Neural cell (in vitro differentiated cells): ENCODE measurements at regions not wholly inside any gene's neighbourhood (a gene's known extent, or its start where the extent isn't known, plus 50 kb on each side); places are given as distances from the start of the nearest gene placed in this dataset.

Experiments used
- H2AFZ ChIP-seq: fragments of 200-600, 300-800 bp; sonication (generic), shearing (Covaris generic); 2 replicates; pipeline ENCODE4 v1.6.0; 2014; ENCODE audit warnings: low read depth, mild to moderate bottlenecking, antibody characterized with exemption, low read length, moderate library complexity
- H3F3A ChIP-seq: fragments of 200-600 bp; shearing (Covaris generic); 2 replicates; pipeline ENCODE4 v1.6.1; 2016; ENCODE audit warnings: mild to moderate bottlenecking, moderate library complexity, mixed read lengths, antibody characterized with exemption, low read length; ENCODE audit not compliant: insufficient read depth, poor library complexity, severe bottlenecking
- H3K27ac ChIP-seq: fragments of 200-600, 300-800 bp; sonication (generic), shearing (Covaris generic); 2 replicates; pipeline ENCODE4 v1.5.1; 2014; ENCODE audit warnings: mild to moderate bottlenecking, low read length, moderate library complexity
- H3K27me3 ChIP-seq: fragments of 300-800, 200-600 bp; sonication (generic), shearing (Covaris generic); 2 replicates; pipeline ENCODE4 v1.6.0; 2014; ENCODE audit warnings: mild to moderate bottlenecking, low read depth, low read length, moderate library complexity; ENCODE audit not compliant: insufficient read depth
- H3K36me3 ChIP-seq: fragments of 300-800, 200-600 bp; sonication (generic), shearing (Covaris generic); 2 replicates; pipeline ENCODE4 v1.5.1; 2014; ENCODE audit warnings: mild to moderate bottlenecking, antibody characterized with exemption, low read length, moderate library complexity; ENCODE audit not compliant: insufficient read depth
- H3K4me2 ChIP-seq: fragments of 300-800, 200-600 bp; sonication (generic), shearing (Covaris generic); 2 replicates; pipeline ENCODE4 v1.6.0; 2014; ENCODE audit warnings: mild to moderate bottlenecking, low read length
- H3K4me3 ChIP-seq: fragments of 300-800, 200-600 bp; sonication (generic), shearing (Covaris generic); 2 replicates; pipeline ENCODE4 v1.5.1; 2014; ENCODE audit warnings: mild to moderate bottlenecking, low read length, moderate library complexity
- H3K79me2 ChIP-seq: fragments of 200-600 bp; shearing (Covaris generic); replicated peaks from 2 replicates; pipeline ENCODE4 v1.6.0; 2014; ENCODE audit warnings: mild to moderate bottlenecking, low read length, moderate library complexity; ENCODE audit not compliant: insufficient read depth
- H3K9ac ChIP-seq: fragments of 300-800, 200-600 bp; sonication (generic), shearing (Covaris generic); 2 replicates; pipeline ENCODE4 v1.6.1; 2016; ENCODE audit warnings: mild to moderate bottlenecking, low read length, mixed read lengths
- H3K9me2 ChIP-seq: fragments of 200-600 bp; shearing (Covaris generic); 2 replicates; pipeline ENCODE4 v1.6.1; 2016; ENCODE audit warnings: mild to moderate bottlenecking, low read length, mixed read lengths; ENCODE audit not compliant: insufficient read depth
- H3K9me3 ChIP-seq: fragments of 200-600, 300-800 bp; sonication (generic), shearing (Covaris generic); 2 replicates; pipeline ENCODE4 v1.6.1; 2016; ENCODE audit warnings: mild to moderate bottlenecking, mixed run types, low read length, moderate library complexity, mixed read lengths
- H4K20me1 ChIP-seq: fragments of 200-600 bp; shearing (Covaris generic); 2 replicates; pipeline ENCODE4 v1.6.1; 2016; ENCODE audit warnings: mild to moderate bottlenecking, mixed run types; ENCODE audit not compliant: insufficient read depth
- EP300 ChIP-seq: fragments of 450-650 bp; conservative IDR thresholded peaks from 2 replicates; pipeline ENCODE4 v1.6.1; 2014; ENCODE audit warnings: antibody characterized with exemption, mild to moderate bottlenecking, moderate library complexity; ENCODE audit not compliant: poor library complexity, severe bottlenecking
- EZH2 ChIP-seq: fragments of 200-600, 300-800 bp; shearing (Covaris generic), sonication (generic); IDR thresholded peaks from 2 replicates; pipeline ENCODE4 v1.6.1; 2014; ENCODE audit warnings: antibody characterized with exemption, low read length, borderline replicate concordance, mild to moderate bottlenecking; ENCODE audit not compliant: insufficient read depth, poor library complexity, severe bottlenecking
- MXI1 ChIP-seq: fragments of 450-650 bp; conservative IDR thresholded peaks from 2 replicates; pipeline ENCODE4 v1.6.1; 2014; ENCODE audit warnings: antibody characterized with exemption, mild to moderate bottlenecking; ENCODE audit not compliant: poor library complexity, severe bottlenecking
- POLR2AphosphoS5 ChIP-seq: IDR thresholded peaks from 2 replicates; pipeline ENCODE4 v1.6.1; 2012
- RAD21 ChIP-seq: fragments of 450-650 bp; conservative IDR thresholded peaks from 2 replicates; pipeline ENCODE4 v1.6.1; 2014; ENCODE audit warnings: antibody characterized with exemption, mild to moderate bottlenecking, moderate library complexity
- TAF1 ChIP-seq: IDR thresholded peaks from 2 replicates; pipeline ENCODE4 v1.6.1; 2012; ENCODE audit warnings: low read depth
- TF ChIP-seq, protein P1 (sequence below): fragments of 450-650 bp; IDR thresholded peaks from 2 replicates; pipeline ENCODE4 v1.5.1; 2014; ENCODE audit warnings: antibody characterized with exemption, mild to moderate bottlenecking, moderate library complexity; ENCODE audit not compliant: poor library complexity, severe bottlenecking

DNA sequence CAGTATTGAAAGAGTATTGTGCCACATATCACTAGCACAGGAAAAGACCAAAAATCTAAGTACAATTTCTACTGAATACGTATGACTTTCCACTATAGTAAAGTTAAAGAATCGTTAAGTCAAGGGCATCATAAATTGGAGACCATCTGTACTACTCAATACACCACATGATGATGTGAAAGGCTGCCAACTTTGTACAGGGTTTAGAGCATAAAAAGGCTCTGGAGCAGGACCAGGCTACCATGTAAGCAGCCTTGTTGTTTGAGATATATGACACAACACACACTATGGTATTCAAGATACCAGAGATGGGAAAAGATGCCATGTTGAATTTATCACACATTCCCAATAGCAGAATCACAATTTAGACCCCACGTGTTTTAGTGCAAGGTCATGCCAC lies 294.9 kb upstream of the TRPC5 start:
- H3K9me3 ChIP-seq = no peaks in the 10 kb centered on the region
- TF ChIP-seq, protein P1, sequence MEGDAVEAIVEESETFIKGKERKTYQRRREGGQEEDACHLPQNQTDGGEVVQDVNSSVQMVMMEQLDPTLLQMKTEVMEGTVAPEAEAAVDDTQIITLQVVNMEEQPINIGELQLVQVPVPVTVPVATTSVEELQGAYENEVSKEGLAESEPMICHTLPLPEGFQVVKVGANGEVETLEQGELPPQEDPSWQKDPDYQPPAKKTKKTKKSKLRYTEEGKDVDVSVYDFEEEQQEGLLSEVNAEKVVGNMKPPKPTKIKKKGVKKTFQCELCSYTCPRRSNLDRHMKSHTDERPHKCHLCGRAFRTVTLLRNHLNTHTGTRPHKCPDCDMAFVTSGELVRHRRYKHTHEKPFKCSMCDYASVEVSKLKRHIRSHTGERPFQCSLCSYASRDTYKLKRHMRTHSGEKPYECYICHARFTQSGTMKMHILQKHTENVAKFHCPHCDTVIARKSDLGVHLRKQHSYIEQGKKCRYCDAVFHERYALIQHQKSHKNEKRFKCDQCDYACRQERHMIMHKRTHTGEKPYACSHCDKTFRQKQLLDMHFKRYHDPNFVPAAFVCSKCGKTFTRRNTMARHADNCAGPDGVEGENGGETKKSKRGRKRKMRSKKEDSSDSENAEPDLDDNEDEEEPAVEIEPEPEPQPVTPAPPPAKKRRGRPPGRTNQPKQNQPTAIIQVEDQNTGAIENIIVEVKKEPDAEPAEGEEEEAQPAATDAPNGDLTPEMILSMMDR = no peak
- TF ChIP-seq EZH2 (no peak), POLR2AphosphoS5 (no peak), TAF1 (no peak)
- no peaks in the 10 kb centered on the region for H3K27me3 ChIP-seq
- no peaks in the 10 kb centered on the region for H3K9me2 ChIP-seq
- H3F3A ChIP-seq = no peaks in the 10 kb centered on the region
- no peak overlapping the region for H3K9ac ChIP-seq
- H3K79me2 ChIP-seq = no peaks in the 10 kb centered on the region
- no peak overlapping the region for H3K4me3 ChIP-seq
- H4K20me1 ChIP-seq = no peaks in the 10 kb centered on the region
- no peak overlapping the region for H2AFZ ChIP-seq
- no peaks in the 10 kb centered on the region for H3K36me3 ChIP-seq
- no peak overlapping the region for H3K27ac ChIP-seq
- H3K4me2 ChIP-seq = no peak overlapping the region

DNA sequence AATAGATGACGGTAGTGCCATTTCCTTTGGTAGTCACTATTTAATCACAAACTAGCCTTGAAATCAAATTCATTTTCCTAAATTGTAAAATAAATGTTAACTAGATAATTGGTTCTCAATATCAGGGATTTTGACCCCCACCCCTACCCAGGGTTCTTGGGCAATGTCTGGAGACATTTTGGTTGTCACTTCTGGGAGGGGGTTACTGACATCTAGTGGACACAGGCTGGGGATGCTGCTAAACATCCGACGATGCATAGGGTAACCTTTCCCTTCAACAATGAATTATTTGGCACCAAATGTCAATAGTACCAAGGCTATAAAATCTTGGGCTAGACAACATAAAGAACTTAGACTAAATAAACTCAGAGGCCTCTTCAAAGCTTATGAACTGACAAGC lies 285.8 kb upstream of the TRPC5 start:
- Histone ChIP-seq H3K4me2 (no peak overlapping the region), H4K20me1 (no peaks in the 10 kb centered on the region), H3K79me2 (no peaks in the 10 kb centered on the region), H3K36me3 (no peaks in the 10 kb centered on the region), H3K27me3 (no peaks in the 10 kb centered on the region), H2AFZ (no peak overlapping the region), H3K9ac (no peak overlapping the region), H3K9me2 (no peaks in the 10 kb centered on the region), H3K4me3 (no peak overlapping the region), H3K9me3 (no peaks in the 10 kb centered on the region), H3K27ac (no peak overlapping the region), H3F3A (no peaks in the 10 kb centered on the region)
- TF ChIP-seq EZH2 (no peak), TAF1 (no peak), MXI1 (no peak), EP300 (no peak), POLR2AphosphoS5 (no peak), RAD21 (peak; percentile 29)
- TF ChIP-seq, protein P1 = peak; percentile 32

DNA sequence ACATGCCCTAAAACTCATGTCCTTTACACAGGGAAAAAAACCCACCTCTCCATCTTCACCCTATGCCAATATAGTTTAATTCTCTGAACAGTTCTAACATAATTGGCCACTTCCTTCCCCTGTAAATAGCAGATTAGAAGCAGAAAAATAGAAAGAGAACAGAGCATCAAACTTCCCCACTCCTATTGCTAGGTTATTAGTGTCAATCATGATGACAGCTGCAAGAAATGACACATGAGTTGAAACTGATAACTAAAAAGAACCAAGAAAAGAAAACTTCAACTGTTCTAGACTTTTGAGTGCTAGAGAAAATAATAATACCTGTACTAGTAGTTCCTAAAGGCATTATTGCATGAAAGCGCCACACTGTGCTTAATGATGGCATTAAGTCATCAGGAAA lies 284.5 kb upstream of the TRPC5 start:
- no peak overlapping the region for H3K4me2 ChIP-seq
- H3K9me3 ChIP-seq = no peaks in the 10 kb centered on the region
- H3F3A ChIP-seq = no peaks in the 10 kb centered on the region
- H4K20me1 ChIP-seq = no peaks in the 10 kb centered on the region
- no peaks in the 10 kb centered on the region for H3K79me2 ChIP-seq
- no peak overlapping the region for H3K27ac ChIP-seq
- H3K36me3 ChIP-seq = no peaks in the 10 kb centered on the region
- no peak overlapping the region for H2AFZ ChIP-seq
- no peak overlapping the region for H3K4me3 ChIP-seq
- no peaks in the 10 kb centered on the region for H3K27me3 ChIP-seq
- peak; percentile 32 for TF ChIP-seq POLR2AphosphoS5
- TF ChIP-seq, protein P1 = no peak
- TF ChIP-seq EP300 = peak; percentile 85
- no peak overlapping the region for H3K9ac ChIP-seq
- no peaks in the 10 kb centered on the region for H3K9me2 ChIP-seq
